ENCODE measurements at regions not wholly inside any gene's neighbourhood (a gene's known extent, or its start where the extent isn't known, plus 50 kb on each side); places are given as distances from the start of the nearest gene placed in this dataset.
A peak's percentile ranks its signal among the peaks of the same experiment; 100 is the strongest.

- H3K27ac ChIP-seq (ENCODE audit: low read depth, low read length), result peak overlapping the region; percentile 97
- H3F3A ChIP-seq (ENCODE audit: control insufficient read depth, insufficient read depth), result peaks cover 40% of the 10 kb centered on the region
- H3K27me3 ChIP-seq (ENCODE audit: control insufficient read depth, low read length), result no peaks in the 10 kb centered on the region
- H3K4me3 ChIP-seq (ENCODE audit: low read length), result peak overlapping the region; percentile 51
- H3K9me3 ChIP-seq (ENCODE audit: control insufficient read depth, insufficient read depth, low read length), result no peaks in the 10 kb centered on the region
- TF ChIP-seq EZH2phosphoT487 (IDR thresholded peaks at IDR 0.05; ENCODE audit: borderline replicate concordance, low read length) (no peak), CTCF (IDR thresholded peaks at IDR 0.05; ENCODE audit: low read depth, low read length, poor library complexity, severe bottlenecking) (no peak)
- H3K9me2 ChIP-seq (replicated peaks; ENCODE audit: control insufficient read depth, low read length), result no peaks in the 10 kb centered on the region
- no peaks in the 10 kb centered on the region for H4K20me1 ChIP-seq (ENCODE audit: control insufficient read depth, insufficient read depth, low read depth, low read length)
- H3K4me1 ChIP-seq (ENCODE audit: control insufficient read depth, low read length), result peaks cover 99% of the 10 kb centered on the region
- H3K4me2 ChIP-seq (ENCODE audit: low read length), result peak overlapping the region; percentile 89
- H3K79me2 ChIP-seq (ENCODE audit: control insufficient read depth, low read length), result peaks cover 88% of the 10 kb centered on the region
- peaks cover 23% of the 10 kb centered on the region for H3K36me3 ChIP-seq (ENCODE audit: control insufficient read depth, low read length)
Measured at GRCh38 chr14:73773441-73774240, 59.5 kb upstream of the PNMA1 start.

GRCh38 chr14:73771848-73772638, 57.9 kb upstream of the PNMA1 start:
- H3F3A ChIP-seq (ENCODE audit: control insufficient read depth, insufficient read depth), result peaks cover 39% of the 10 kb centered on the region
- no peak for TF ChIP-seq CTCF (IDR thresholded peaks at IDR 0.05; ENCODE audit: low read depth, low read length, poor library complexity, severe bottlenecking)
- TF ChIP-seq EZH2phosphoT487 (IDR thresholded peaks at IDR 0.05; ENCODE audit: borderline replicate concordance, low read length), result no peak
- H3K9me2 ChIP-seq (replicated peaks; ENCODE audit: control insufficient read depth, low read length), result no peaks in the 10 kb centered on the region
- H3K9me3 ChIP-seq (ENCODE audit: control insufficient read depth, insufficient read depth, low read length), result no peaks in the 10 kb centered on the region
- H3K79me2 ChIP-seq (ENCODE audit: control insufficient read depth, low read length), result peaks cover 88% of the 10 kb centered on the region
- H3K27me3 ChIP-seq (ENCODE audit: control insufficient read depth, low read length), result no peaks in the 10 kb centered on the region
- H4K20me1 ChIP-seq (ENCODE audit: control insufficient read depth, insufficient read depth, low read depth, low read length), result no peaks in the 10 kb centered on the region
- H3K4me3 ChIP-seq (ENCODE audit: low read length), result peak overlapping the region; percentile 63
- peaks cover 99% of the 10 kb centered on the region for H3K4me1 ChIP-seq (ENCODE audit: control insufficient read depth, low read length)
- H3K36me3 ChIP-seq (ENCODE audit: control insufficient read depth, low read length), result peaks cover 23% of the 10 kb centered on the region
- H3K4me2 ChIP-seq (ENCODE audit: low read length), result peak overlapping the region; percentile 89
- H3K27ac ChIP-seq (ENCODE audit: low read depth, low read length), result peak overlapping the region; percentile 97

GRCh38 chr14:73770977-73771847, 57.0 kb upstream of the PNMA1 start:
- Histone ChIP-seq H3K36me3 (ENCODE audit: control insufficient read depth, low read length) (peaks cover 22% of the 10 kb centered on the region), H3K27me3 (ENCODE audit: control insufficient read depth, low read length) (no peaks in the 10 kb centered on the region), H3K4me2 (ENCODE audit: low read length) (peak overlapping the region; percentile 89), H3K79me2 (ENCODE audit: control insufficient read depth, low read length) (peaks cover 88% of the 10 kb centered on the region), H3F3A (ENCODE audit: control insufficient read depth, insufficient read depth) (peaks cover 40% of the 10 kb centered on the region), H3K4me1 (ENCODE audit: control insufficient read depth, low read length) (peaks cover 100% of the 10 kb centered on the region), H3K4me3 (ENCODE audit: low read length) (peak overlapping the region; percentile 63), H3K9me2 (replicated peaks; ENCODE audit: control insufficient read depth, low read length) (no peaks in the 10 kb centered on the region), H3K9me3 (ENCODE audit: control insufficient read depth, insufficient read depth, low read length) (no peaks in the 10 kb centered on the region), H3K27ac (ENCODE audit: low read depth, low read length) (peak overlapping the region; percentile 97), H4K20me1 (ENCODE audit: control insufficient read depth, insufficient read depth, low read depth, low read length) (no peaks in the 10 kb centered on the region)
- TF ChIP-seq CTCF (IDR thresholded peaks at IDR 0.05; ENCODE audit: low read depth, low read length, poor library complexity, severe bottlenecking) (peak; percentile 22), EZH2phosphoT487 (IDR thresholded peaks at IDR 0.05; ENCODE audit: borderline replicate concordance, low read length) (no peak)

Data from DOHH2 (cell line).